GM21528 (cell line): ENCODE measurements at regions not wholly inside any gene's neighbourhood (a gene's known extent, or its start where the extent isn't known, plus 50 kb on each side); places are given as distances from the start of the nearest gene placed in this dataset.
"Not testable (repeated sequence)": the region's sequence is repeated elsewhere in the genome, so short reads cannot be mapped to it uniquely, and the experiment has no call there.

Source experiments
- ATAC-seq: cut with Tn5 transposase; IDR thresholded peaks from one replicate; pipeline ENCODE4 v1.9.1; 2021; ENCODE audit warnings: mild to moderate bottlenecking, moderate library complexity; ENCODE audit not compliant: unreplicated experiment, low FRiP score

- not testable (repeated sequence) for ATAC-seq
Measured at GRCh38 chr1:120657804-120658203, 65.9 kb upstream of the NBPF26 start.

- not testable (repeated sequence) for ATAC-seq
Measured at GRCh38 chr1:120658622-120659021, 65.1 kb upstream of the NBPF26 start.

- not testable (repeated sequence) for ATAC-seq
Measured at GRCh38 chr1:120659133-120659532, 64.6 kb upstream of the NBPF26 start.

GRCh38 chr1:120664376-120665249 is 59.1 kb upstream of the NBPF26 start:
- ATAC-seq: not testable (repeated sequence)

DNA sequence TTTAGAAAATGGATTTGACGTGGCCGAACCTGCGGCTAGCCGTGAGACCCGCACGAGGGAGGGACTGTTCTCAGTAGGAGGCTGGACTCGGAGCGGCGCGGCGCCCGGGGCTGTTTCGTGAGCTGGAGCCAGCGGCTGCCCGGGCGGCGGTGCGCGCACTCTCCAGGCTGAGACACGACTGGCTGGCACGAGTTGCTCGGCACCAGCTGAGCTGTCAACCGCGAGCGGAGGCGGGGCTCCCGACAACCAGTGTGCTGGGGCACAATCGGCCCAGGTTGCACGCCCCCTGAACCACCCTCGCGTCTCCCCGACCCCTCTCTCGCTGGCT is 58.5 kb upstream of the NBPF26 start:
- ATAC-seq: not testable (repeated sequence)

DNA sequence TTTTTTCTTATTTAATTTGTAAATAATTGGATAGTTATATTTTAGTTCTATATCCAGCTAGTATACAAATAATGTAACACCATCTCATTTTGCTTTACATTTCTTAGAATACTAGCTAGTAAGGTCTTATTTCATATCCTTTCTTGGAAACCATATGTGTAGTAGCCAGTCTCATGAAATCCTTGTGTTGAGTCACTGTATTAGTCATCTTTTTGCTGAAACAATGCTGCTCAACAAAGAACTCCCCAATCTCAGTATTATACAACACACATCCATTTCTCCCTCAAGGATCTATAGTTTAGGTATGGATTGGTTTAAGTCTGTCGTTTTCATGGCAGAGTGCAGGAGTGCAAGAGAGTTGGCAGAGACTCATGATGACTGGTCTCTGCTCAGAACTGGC is 55.6 kb upstream of the NBPF26 start:
- not testable (repeated sequence) for ATAC-seq
